ENCODE measurements at regions not wholly inside any gene's neighbourhood (a gene's known extent, or its start where the extent isn't known, plus 50 kb on each side); places are given as distances from the start of the nearest gene placed in this dataset.
"Not testable (repeated sequence)": the region's sequence is repeated elsewhere in the genome, so short reads cannot be mapped to it uniquely, and the experiment has no call there.

DNA sequence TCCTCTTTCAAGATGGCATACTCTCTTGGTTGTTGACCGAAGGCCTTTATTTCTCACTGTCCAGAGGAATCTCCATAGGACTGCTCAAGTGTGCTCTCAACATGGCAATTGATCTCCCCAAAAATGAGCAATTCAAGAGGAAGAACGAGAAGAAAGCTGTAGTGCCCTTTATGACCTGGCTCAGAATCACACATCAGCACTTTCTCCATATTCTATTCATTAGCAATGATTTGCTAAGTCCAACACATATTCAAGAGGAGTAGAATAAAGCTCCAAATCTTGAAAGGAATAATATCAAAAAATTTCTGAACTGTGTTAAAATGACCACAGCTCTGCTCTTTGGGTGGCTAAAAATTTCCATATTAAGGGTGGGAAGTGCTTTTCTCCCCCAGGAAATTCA is 151.6 kb upstream of the SYNPR start:
- FAIRE-seq: no peak

GRCh38 chr3:63128380-63128779 is 149.7 kb upstream of the SYNPR start:
- no peak for FAIRE-seq

DNA sequence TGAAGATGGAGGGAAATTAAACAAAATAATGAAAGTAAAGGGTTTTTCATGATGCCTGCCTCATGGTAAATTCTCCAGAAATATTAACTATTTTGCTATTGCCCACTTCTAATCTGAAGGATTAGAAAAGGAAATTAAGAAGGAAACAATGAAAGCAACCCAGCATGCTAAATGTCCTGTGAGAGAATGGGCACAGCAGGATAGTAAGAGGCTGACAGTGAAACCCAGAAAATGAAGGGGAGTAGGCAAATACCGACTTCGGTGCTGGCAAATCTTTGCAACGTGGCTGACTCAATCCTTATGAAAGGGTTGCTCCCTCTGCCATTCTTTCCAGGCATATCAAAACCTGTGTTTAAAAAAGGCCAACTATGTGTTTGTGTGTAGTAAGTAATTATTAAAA is 147.5 kb upstream of the SYNPR start:
- FAIRE-seq: no peak

DNA sequence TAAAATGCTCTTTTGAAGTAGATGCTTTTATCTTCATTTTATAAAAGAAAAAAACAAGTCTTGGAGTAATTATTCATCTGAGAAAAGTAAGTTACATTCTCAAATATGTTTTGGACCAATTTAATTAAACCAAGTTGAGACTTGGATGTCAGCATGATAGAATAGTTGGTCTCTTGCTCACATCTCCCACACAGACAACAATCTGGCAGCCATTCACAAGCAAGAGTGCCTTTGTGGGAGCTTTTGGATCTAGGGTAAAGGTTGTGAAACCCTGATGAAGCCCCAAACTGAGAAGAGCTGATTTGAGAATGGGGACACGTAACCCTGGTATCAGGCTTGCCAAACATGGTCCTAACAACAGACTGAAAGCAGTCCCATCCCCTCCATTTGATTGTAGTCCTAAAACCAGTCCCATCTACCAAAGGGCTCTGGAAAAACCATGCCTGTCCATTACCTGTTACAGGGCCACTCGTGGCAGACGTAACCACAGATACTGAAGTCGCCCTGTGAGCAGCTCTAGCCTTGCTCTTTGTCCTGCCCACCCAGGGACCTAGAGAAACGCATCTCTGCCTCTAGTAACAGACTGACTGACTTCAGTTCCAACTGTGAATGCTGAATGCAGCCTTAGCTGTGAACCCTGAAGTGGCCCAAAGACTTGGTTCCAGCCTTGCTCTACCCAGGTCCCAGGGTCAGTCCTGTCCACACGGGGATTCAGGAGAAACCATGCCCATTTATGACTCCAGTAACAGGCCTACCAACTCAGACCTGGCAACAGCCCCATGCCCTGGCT is 145.5 kb upstream of the SYNPR start:
- no peak for FAIRE-seq

DNA sequence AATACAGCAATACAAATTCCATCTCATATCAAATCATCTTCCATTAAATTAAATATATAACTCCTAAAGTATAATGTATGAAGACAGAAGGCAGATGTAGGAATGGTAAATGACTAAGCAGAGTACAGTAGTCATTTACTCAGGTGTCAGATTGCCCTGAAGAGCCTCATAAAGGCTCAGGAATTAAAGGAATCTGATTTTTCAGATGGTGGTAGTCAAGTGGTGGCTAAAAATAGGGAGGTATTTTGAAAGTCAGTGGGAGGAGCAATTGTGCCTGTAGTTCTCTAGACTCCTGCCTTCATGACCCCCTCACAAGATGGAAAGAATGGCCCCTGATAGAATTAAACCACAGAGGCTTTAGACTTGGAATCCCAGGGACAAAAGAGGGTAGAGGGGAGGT is 142.7 kb upstream of the SYNPR start:
- FAIRE-seq: no peak

GRCh38 chr3:63136249-63136648 is 141.9 kb upstream of the SYNPR start:
- not testable (repeated sequence) for FAIRE-seq

- no peak for FAIRE-seq
These were observed 135.4 kb upstream of the SYNPR start for GRCh38 chr3:63142681-63143080.

- no peak for FAIRE-seq
These were observed 132.0 kb upstream of the SYNPR start for GRCh38 chr3:63146154-63146553.

DNA sequence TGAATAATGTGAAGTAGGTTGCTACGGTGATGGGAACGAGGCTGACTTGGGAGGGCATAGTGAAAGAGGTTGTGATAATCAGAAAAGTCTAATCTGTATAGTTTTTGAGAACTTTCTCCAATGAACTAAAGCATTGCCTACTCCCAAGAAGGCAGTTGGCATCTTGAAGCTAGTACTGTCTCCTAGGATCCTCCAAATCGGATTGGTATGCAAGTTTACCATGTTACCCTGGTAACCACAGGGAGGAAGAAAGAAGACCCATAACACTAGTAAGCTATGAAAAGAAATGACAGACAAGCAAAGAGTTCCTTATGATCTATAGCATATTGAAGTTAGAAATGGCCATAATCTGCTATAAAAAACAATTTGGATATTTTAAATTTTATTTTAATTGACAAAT is 127.2 kb upstream of the SYNPR start:
- no peak for FAIRE-seq

GRCh38 chr3:63151897-63152296 is 126.2 kb upstream of the SYNPR start:
- FAIRE-seq: no peak

DNA sequence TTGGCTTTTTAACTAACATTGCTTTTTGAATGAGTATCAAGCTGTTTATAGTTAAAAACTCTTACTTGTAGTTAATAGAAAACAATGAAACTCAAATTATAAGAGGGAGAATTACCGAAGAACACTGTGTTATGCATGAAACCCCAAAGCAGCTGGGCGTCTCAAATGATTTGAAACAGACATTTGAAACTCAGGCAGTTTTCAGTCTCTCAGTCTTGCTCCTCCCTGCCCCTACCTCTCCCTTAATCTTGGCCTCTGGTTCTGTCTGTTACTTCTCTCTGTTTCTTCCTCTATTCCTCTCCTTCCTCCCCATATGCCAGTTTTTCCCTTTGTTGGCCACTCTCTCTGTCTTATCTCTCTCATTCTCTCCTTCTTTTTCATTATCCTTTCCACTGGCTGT is 118.3 kb upstream of the SYNPR start:
- FAIRE-seq: no peak

- FAIRE-seq: no peak
These were observed 111.0 kb upstream of the SYNPR start for GRCh38 chr3:63167113-63167512.

- FAIRE-seq: peak; percentile 87
These were observed 109.9 kb upstream of the SYNPR start for GRCh38 chr3:63168179-63168578.

DNA sequence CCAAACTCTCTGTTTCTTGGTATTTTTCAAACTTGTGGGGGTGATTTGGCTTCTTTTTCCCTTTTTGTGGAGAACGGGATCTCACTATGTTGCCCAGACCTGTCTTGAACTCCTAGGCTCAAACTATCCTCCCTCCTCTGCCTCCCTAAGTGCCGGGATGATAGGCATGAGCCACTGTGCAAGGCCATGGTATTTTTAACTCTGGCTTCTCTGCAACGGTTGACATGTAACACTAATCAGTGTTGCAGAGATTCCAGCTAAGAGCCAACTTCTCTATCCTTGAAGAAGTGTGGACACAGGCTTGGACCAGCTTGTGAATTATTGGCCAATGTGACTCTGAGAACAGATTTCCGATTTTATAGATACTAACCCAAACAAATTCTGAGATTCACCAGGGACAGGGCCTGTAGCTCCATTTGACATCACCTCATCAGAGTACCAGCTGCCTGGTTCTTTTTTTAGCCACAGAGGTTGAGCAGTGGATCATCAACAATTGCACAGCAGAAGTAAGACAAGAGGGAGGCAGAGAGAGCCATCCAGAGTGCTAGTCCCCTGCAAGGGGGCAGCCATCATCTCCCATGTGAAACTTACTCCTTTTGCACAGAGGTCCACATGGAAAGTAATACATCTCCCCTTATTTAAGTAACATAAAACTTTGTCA is 98.1 kb upstream of the SYNPR start:
- no peak for FAIRE-seq

GRCh38 chr3:63192248-63192647 is 85.9 kb upstream of the SYNPR start:
- peak; percentile 96 for FAIRE-seq

- peak; percentile 99 for FAIRE-seq
These were observed 84.5 kb upstream of the SYNPR start for GRCh38 chr3:63193647-63194046.

DNA sequence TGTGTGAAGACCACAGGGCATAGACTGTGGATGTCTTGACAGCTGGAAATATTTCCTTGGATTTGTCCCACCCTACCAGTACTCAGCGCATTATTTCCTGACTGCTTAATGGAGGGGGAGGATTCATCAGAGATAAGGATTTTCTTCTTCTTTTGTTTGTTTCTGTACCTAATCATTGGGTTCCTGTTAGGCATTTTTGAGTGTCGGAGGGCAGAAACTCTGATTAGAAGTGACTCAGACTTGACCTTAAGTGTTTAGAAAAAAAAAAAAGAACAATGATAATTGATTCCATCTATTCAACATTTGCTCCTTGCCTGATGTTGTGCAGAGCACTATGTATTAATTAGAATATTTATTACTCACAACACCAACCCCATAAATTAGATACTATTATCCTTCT is 78.5 kb upstream of the SYNPR start:
- no peak for FAIRE-seq

GRCh38 chr3:63202529-63202928 is 75.6 kb upstream of the SYNPR start:
- FAIRE-seq: no peak

GRCh38 chr3:63207066-63207590 is 71.0 kb upstream of the SYNPR start:
- no peak for FAIRE-seq

- FAIRE-seq: peak; percentile 9
These were observed 50.0 kb upstream of the SYNPR start for GRCh38 chr3:63228087-63228486.

Data from islet of Langerhans (tissue), 1 donor.